SK-N-SH treated with all-trans-retinoic acid at 6 μM for 48 hours (cell line): ENCODE measurements at regions not wholly inside any gene's neighbourhood (a gene's known extent, or its start where the extent isn't known, plus 50 kb on each side); places are given as distances from the start of the nearest gene placed in this dataset.

Experiments
- ATAC-seq: fragments of 200-7000 bp; cut with Tn5 transposase; 3 replicates; pipeline ENCODE4 v1.9.1; 2020; ENCODE audit warnings: mild to moderate bottlenecking, moderate library complexity
- BACH2 ChIP-seq: fragments of 250-450 bp; sonication (Bioruptor Pico); IDR thresholded peaks from 2 replicates; pipeline ENCODE4 v1.9.0; 2021; ENCODE audit warnings: mild to moderate bottlenecking, borderline replicate concordance
- CSDC2 ChIP-seq: fragments of 250-450 bp; sonication (Bioruptor Pico); IDR thresholded peaks from 2 replicates; pipeline ENCODE4 v1.5.0; 2020; ENCODE audit warnings: mild to moderate bottlenecking, moderate library complexity
- ESRRG ChIP-seq: fragments of 250-450 bp; sonication (Bioruptor Pico); IDR thresholded peaks from 2 replicates; pipeline ENCODE4 v1.6.1; 2021; ENCODE audit warnings: mild to moderate bottlenecking
- GLIS3 ChIP-seq: fragments of 250-450 bp; sonication (Bioruptor Pico); IDR thresholded peaks from 2 replicates; pipeline ENCODE4 v1.5.0; 2020; ENCODE audit warnings: mild to moderate bottlenecking, moderate library complexity
- ISL1 ChIP-seq: fragments of 250-450 bp; sonication (Bioruptor Pico); IDR thresholded peaks from 2 replicates; pipeline ENCODE4 v2.1.2; 2022; ENCODE audit warnings: mild to moderate bottlenecking, moderate library complexity
- OSR1 ChIP-seq: fragments of 250-450 bp; sonication (Bioruptor Pico); IDR thresholded peaks from 2 replicates; pipeline ENCODE4 v1.8.0; 2022; ENCODE audit warnings: moderate library complexity, mild to moderate bottlenecking, inconsistent platforms
- SNAI2 ChIP-seq: fragments of 250-450 bp; sonication (Bioruptor Pico); IDR thresholded peaks from 2 replicates; pipeline ENCODE4 v1.5.0; 2020; ENCODE audit warnings: mild to moderate bottlenecking, moderate library complexity
- TCF4 ChIP-seq: fragments of 250-450 bp; sonication (Bioruptor Pico); IDR thresholded peaks from 2 replicates; pipeline ENCODE4 v1.8.0; 2021; ENCODE audit warnings: mild to moderate bottlenecking, moderate library complexity, borderline replicate concordance
- TOX ChIP-seq: fragments of 250-450 bp; sonication (Bioruptor Pico); IDR thresholded peaks from 2 replicates; pipeline ENCODE4 v1.8.0; 2021; ENCODE audit warnings: mild to moderate bottlenecking, moderate library complexity, borderline replicate concordance
- ZC3H10 ChIP-seq: fragments of 250-450 bp; sonication (Bioruptor Pico); IDR thresholded peaks from 2 replicates; pipeline ENCODE4 v1.5.1; 2021; ENCODE audit warnings: mild to moderate bottlenecking, moderate library complexity
- ZFP3 ChIP-seq: fragments of 250-450 bp; sonication (Bioruptor Pico); IDR thresholded peaks from 2 replicates; pipeline ENCODE4 v1.5.0; 2020; ENCODE audit warnings: mild to moderate bottlenecking, moderate library complexity
- ZFP30 ChIP-seq: fragments of 450-650 bp; formaldehyde crosslinking; IDR thresholded peaks from 2 replicates; pipeline ENCODE4 v1.5.0; 2022; ENCODE audit warnings: mild to moderate bottlenecking, moderate library complexity
- ZNF70 ChIP-seq: fragments of 450-650 bp; formaldehyde crosslinking; IDR thresholded peaks from 2 replicates; pipeline ENCODE4 v1.5.0; 2020; ENCODE audit warnings: mild to moderate bottlenecking, moderate library complexity
- ZNF8 ChIP-seq: fragments of 450-650 bp; formaldehyde crosslinking; IDR thresholded peaks from 2 replicates; pipeline ENCODE4 v1.5.0; 2020; ENCODE audit warnings: mild to moderate bottlenecking, moderate library complexity
- TF ChIP-seq, protein P1 (sequence below): fragments of 250-450 bp; sonication (Bioruptor Pico); IDR thresholded peaks from 2 replicates; pipeline ENCODE4 v1.5.0; 2020; ENCODE audit warnings: mild to moderate bottlenecking, moderate library complexity
- TF ChIP-seq, protein P2 (sequence below): fragments of 250-450 bp; sonication (Bioruptor Pico); IDR thresholded peaks from 2 replicates; pipeline ENCODE4 v1.5.1; 2020; ENCODE audit warnings: low read depth, mild to moderate bottlenecking, moderate library complexity
- TF ChIP-seq, protein P3 (sequence below): fragments of 250-450 bp; sonication (Bioruptor Pico); IDR thresholded peaks from 2 replicates; pipeline ENCODE4 v1.8.0; 2021; ENCODE audit warnings: low read depth, mild to moderate bottlenecking, moderate library complexity, borderline replicate concordance
- TF ChIP-seq, protein P4 (sequence below): fragments of 250-450 bp; sonication (Bioruptor Pico); IDR thresholded peaks from 2 replicates; pipeline ENCODE4 v1.8.0; 2020; ENCODE audit warnings: mild to moderate bottlenecking, moderate library complexity, borderline replicate concordance
- TF ChIP-seq, protein P5 (sequence below): fragments of 250-450 bp; sonication (Bioruptor Pico); IDR thresholded peaks from 2 replicates; pipeline ENCODE4 v1.5.1; 2021; ENCODE audit warnings: mild to moderate bottlenecking, moderate library complexity

DNA sequence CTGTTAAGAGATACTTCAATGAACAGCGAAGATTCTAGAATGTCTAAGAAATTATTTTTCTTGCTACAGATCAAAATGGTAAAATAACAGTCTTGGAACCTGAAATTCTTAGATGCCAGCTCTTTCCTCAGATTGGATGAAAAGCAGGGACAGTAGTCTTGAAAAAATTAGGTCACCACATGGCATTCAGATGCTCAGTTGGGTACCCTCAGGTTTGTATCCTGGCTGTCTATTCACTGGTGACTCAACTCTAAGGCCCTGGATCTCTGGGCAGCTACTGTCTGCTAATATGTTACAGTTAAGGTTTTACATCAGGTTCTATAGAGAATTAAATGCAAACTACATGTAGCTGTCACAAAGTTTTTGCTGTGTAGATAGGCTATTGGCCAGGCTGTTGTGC lies 528.9 kb upstream of the ADAMTS5 start (continued):
- TF ChIP-seq BACH2 (CRISPR knock-in tag) (no peak), ZNF8 (CRISPR knock-in tag) (no peak), ZNF70 (CRISPR knock-in tag) (no peak), ZC3H10 (CRISPR knock-in tag) (no peak), ZFP3 (CRISPR knock-in tag) (no peak), SNAI2 (no peak), ISL1 (CRISPR knock-in tag) (no peak), TCF4 (CRISPR knock-in tag) (no peak)
- TF ChIP-seq, all 23 proteins: peak for 0

DNA sequence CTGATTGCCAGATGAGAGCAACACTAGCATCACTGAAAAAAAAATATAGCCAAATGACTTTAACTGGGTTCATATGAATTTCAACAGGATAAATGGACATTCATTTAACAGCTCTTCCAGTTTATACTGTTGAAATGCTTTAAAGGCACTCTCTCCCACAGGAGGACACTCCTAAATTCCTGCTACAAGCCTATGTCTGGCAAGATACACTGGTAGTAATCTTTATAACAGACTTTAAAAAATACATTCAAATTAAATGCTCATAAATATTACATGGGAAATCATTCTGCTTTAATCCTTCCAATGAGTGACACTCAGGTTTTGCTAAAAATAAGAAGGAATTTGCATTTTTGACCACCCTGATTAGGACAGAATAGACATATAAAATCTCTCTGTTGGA lies 526.7 kb upstream of the ADAMTS5 start:
- TF ChIP-seq ESRRG: no peak
- TF ChIP-seq, protein P1, sequence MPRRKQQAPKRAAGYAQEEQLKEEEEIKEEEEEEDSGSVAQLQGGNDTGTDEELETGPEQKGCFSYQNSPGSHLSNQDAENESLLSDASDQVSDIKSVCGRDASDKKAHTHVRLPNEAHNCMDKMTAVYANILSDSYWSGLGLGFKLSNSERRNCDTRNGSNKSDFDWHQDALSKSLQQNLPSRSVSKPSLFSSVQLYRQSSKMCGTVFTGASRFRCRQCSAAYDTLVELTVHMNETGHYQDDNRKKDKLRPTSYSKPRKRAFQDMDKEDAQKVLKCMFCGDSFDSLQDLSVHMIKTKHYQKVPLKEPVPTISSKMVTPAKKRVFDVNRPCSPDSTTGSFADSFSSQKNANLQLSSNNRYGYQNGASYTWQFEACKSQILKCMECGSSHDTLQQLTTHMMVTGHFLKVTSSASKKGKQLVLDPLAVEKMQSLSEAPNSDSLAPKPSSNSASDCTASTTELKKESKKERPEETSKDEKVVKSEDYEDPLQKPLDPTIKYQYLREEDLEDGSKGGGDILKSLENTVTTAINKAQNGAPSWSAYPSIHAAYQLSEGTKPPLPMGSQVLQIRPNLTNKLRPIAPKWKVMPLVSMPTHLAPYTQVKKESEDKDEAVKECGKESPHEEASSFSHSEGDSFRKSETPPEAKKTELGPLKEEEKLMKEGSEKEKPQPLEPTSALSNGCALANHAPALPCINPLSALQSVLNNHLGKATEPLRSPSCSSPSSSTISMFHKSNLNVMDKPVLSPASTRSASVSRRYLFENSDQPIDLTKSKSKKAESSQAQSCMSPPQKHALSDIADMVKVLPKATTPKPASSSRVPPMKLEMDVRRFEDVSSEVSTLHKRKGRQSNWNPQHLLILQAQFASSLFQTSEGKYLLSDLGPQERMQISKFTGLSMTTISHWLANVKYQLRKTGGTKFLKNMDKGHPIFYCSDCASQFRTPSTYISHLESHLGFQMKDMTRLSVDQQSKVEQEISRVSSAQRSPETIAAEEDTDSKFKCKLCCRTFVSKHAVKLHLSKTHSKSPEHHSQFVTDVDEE (CRISPR knock-in tag): no peak
- TF ChIP-seq OSR1 (CRISPR knock-in tag): no peak
- no peak for TF ChIP-seq CSDC2 (CRISPR knock-in tag)
- TF ChIP-seq SNAI2: no peak
- TF ChIP-seq ZNF70 (CRISPR knock-in tag): no peak
- TF ChIP-seq, all 23 proteins: peak for 0
- ATAC-seq: no peak

DNA sequence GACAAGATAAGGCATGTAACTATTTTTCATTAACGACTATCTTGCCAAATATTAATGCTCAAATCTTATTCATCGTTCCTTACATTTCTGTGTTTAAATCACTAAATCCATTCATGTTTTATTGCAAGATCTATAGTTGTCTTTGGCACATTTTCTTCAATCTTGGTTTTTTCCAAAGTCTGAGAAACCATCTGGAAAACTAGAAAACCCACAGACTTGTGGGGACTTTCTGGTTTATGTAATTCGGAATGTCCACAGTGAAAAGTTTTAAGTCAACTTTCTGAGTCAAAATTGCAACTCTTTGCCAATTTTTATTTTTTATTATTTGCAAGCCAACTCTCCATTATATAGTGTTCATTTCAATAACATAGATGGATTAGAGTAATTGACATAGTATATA lies 520.8 kb upstream of the ADAMTS5 start:
- ATAC-seq: no peak
- no peak for TF ChIP-seq ZNF8 (CRISPR knock-in tag)
- TF ChIP-seq, protein P2, sequence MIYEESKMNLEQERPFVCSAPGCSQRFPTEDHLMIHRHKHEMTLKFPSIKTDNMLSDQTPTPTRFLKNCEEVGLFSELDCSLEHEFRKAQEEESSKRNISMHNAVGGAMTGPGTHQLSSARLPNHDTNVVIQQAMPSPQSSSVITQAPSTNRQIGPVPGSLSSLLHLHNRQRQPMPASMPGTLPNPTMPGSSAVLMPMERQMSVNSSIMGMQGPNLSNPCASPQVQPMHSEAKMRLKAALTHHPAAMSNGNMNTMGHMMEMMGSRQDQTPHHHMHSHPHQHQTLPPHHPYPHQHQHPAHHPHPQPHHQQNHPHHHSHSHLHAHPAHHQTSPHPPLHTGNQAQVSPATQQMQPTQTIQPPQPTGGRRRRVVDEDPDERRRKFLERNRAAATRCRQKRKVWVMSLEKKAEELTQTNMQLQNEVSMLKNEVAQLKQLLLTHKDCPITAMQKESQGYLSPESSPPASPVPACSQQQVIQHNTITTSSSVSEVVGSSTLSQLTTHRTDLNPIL (CRISPR knock-in tag): no peak
- TF ChIP-seq TCF4 (CRISPR knock-in tag): no peak
- TF ChIP-seq ZNF70 (CRISPR knock-in tag): no peak
- TF ChIP-seq, protein P3, sequence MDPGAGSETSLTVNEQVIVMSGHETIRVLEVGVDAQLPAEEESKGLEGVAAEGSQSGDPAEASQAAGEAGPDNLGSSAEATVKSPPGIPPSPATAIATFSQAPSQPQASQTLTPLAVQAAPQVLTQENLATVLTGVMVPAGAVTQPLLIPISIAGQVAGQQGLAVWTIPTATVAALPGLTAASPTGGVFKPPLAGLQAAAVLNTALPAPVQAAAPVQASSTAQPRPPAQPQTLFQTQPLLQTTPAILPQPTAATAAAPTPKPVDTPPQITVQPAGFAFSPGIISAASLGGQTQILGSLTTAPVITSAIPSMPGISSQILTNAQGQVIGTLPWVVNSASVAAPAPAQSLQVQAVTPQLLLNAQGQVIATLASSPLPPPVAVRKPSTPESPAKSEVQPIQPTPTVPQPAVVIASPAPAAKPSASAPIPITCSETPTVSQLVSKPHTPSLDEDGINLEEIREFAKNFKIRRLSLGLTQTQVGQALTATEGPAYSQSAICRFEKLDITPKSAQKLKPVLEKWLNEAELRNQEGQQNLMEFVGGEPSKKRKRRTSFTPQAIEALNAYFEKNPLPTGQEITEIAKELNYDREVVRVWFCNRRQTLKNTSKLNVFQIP (CRISPR knock-in tag): no peak
- TF ChIP-seq GLIS3 (CRISPR knock-in tag): no peak
- TF ChIP-seq ZC3H10 (CRISPR knock-in tag): no peak
- no peak for TF ChIP-seq ZFP30 (CRISPR knock-in tag)
- TF ChIP-seq, all 23 proteins: peak for 0

DNA sequence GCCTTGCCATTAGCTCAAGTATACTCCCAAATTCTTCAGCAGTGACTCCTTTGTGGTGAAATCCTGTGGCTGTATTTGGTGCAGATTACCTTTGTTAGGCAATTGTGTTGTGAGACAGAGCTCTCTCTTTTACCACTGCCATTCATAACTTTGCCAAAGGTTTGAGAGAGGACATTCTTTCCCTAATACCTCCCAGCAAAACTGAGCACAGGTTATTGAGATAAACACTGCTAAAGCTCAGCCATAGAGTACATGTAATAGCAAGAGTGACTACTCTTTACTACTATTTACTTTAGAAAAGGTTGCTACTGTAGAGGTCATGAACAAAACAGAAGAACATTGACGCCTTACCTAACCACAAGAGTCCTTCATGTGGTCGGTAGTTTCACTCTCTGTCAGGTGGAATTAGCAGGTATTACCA lies 514.0 kb upstream of the ADAMTS5 start:
- ATAC-seq: no peak

More for the DNA sequence above, 514.0 kb upstream of the ADAMTS5 start:
- TF ChIP-seq ZFP3 (CRISPR knock-in tag): no peak
- no peak for TF ChIP-seq TOX
- TF ChIP-seq SNAI2: no peak
- no peak for TF ChIP-seq TCF4 (CRISPR knock-in tag)
- TF ChIP-seq, protein P1 (CRISPR knock-in tag): no peak
- TF ChIP-seq, protein P4, sequence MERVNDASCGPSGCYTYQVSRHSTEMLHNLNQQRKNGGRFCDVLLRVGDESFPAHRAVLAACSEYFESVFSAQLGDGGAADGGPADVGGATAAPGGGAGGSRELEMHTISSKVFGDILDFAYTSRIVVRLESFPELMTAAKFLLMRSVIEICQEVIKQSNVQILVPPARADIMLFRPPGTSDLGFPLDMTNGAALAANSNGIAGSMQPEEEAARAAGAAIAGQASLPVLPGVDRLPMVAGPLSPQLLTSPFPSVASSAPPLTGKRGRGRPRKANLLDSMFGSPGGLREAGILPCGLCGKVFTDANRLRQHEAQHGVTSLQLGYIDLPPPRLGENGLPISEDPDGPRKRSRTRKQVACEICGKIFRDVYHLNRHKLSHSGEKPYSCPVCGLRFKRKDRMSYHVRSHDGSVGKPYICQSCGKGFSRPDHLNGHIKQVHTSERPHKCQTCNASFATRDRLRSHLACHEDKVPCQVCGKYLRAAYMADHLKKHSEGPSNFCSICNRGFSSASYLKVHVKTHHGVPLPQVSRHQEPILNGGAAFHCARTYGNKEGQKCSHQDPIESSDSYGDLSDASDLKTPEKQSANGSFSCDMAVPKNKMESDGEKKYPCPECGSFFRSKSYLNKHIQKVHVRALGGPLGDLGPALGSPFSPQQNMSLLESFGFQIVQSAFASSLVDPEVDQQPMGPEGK (CRISPR knock-in tag): no peak
- TF ChIP-seq, protein P5, sequence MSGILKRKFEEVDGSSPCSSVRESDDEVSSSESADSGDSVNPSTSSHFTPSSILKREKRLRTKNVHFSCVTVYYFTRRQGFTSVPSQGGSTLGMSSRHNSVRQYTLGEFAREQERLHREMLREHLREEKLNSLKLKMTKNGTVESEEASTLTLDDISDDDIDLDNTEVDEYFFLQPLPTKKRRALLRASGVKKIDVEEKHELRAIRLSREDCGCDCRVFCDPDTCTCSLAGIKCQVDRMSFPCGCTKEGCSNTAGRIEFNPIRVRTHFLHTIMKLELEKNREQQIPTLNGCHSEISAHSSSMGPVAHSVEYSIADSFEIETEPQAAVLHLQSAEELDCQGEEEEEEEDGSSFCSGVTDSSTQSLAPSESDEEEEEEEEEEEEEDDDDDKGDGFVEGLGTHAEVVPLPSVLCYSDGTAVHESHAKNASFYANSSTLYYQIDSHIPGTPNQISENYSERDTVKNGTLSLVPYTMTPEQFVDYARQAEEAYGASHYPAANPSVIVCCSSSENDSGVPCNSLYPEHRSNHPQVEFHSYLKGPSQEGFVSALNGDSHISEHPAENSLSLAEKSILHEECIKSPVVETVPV (CRISPR knock-in tag): no peak
